Frontal cortex (tissue), 3 donors: ENCODE measurements at regions not wholly inside any gene's neighbourhood (a gene's known extent, or its start where the extent isn't known, plus 50 kb on each side); places are given as distances from the start of the nearest gene placed in this dataset.
"Not testable (repeated sequence)": the region's sequence is repeated elsewhere in the genome, so short reads cannot be mapped to it uniquely, and the experiment has no call there.

Experiments
- DNase-seq, 2 donors: peaks; one replicate each; pipeline ENCODE4 v3.0.0; 2012; ENCODE audit warnings: low spot score in 2 of 2
- FAIRE-seq: peaks from 2 replicates; lab custom pipeline; 2012; peaks lifted over from hg19 to GRCh38; lab: Jason Lieb, UNC
- donor health status: control.
- donor health status: control.
- donor health status: control.

DNA sequence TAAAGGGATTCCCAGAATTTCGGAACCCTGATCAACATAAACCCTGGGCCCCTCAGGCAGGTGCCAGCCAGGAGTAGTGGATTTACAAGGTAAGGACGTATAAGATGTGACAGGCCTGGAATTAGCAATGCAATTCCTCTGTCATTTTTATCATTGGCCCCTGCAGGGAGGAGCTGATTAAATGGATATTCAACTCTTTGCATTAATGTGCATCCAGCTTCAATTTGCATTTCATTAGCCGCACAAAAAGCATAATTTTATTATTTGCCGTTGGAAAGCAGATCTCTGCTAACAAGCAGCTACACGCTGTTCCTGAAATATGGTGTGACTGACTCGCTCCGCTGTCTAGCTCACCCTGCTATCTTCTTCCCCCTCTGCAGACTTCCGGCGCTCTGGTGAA, 195.8 kb downstream of the RPS24 start:
- FAIRE-seq, result no peak
- no peak for DNase-seq

DNA sequence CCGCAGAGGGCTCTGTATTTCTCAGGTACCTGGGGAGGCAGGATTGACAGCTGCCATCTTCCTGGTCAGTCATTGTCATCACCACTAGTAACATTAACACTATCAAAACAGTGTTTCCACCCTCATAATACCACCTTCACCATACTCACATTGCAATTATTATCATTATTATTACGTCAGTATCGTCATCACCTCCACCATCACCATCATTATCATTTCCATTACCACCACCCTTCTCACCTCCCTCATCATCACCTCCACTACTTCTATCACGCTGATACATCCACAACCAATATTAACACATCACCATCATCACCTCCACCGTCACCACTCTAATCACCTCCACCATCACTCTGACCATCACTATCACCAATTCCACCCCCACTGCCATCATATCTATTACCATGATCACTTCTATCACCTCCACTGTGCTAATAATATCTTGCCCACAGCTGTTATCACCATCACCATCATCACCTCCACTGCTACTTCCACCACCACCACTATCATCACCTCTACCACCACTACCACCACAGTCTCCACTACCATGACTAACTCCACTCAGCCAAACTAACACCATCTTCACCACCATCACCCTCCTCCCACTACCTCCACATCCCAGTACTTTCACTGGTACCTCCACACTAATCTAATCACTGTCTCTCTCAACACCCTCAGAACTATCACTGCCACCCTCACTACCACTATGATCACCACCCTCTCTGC, 196.4 kb downstream of the RPS24 start:
- DNase-seq, result no peak
- no peak for FAIRE-seq

DNA sequence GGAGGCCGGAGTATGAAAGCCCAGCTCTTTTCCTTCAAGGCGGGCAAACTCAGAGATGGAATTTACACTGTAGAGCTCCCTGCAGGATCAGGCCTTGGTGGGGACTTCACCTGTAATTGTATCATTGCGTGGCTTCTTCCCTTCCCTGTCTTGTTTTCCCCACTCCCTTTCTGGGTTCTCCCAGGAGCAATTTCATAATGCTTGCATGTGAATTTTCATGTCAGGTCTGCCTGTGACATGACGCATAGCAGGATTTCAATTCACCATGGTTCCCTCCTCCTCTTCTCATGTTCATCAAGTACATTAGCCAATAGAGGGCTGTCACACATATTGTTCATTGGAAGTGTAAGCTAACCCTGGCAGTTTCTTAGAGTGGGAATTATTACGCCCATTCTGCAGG, 197.7 kb downstream of the RPS24 start:
- DNase-seq, result no peak
- no peak for FAIRE-seq

DNA sequence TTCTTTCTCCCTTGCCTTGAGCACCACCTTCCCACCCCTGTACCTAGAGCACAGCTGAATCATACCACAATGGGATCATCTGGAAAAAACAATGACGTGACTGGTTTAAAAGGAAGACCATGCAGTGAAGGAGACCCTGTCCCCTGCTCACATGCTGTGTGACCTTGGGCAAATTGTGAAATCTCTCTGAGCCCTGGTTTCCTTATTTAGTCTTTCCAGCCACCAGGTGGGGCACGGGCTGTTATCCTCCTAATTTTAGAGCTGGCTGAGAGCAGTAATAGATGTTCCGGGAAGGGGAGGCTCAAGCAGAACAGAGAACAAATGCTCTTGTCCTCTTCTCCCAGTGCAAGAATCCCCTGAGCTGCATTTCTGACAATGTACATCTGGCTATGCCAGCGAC, 198.3 kb downstream of the RPS24 start:
- FAIRE-seq (no peak), DNase-seq (no peak)

DNA sequence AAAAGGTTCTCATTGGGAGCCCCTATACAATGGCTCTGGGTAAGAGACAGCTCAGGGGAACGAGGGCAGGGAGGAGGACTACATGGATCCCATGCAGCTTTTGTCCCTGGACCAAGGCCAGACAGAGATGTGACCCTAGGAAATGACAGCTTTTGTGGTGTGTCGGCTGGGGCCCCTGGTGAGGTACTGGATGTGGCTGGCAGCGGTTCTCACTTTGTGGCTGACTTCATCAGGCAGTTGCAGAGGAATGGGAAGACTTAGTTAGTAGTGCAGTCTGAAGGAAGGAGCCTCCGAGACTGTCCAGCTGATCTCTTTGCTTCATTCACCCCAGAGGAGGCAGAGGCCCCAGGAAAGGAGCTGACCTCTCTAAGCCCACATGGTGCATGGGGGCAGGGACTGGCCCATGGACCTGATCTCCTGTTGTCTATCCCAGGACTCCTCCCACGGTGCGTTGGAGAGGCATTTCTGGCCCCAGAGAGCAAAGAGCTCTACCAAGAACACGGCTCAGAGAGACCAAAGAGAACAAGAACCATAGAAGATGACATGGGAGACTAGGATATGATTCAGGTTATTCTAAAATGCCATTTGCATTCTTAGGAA, 202.9 kb downstream of the RPS24 start:
- DNase-seq (no peak), FAIRE-seq (no peak)

DNA sequence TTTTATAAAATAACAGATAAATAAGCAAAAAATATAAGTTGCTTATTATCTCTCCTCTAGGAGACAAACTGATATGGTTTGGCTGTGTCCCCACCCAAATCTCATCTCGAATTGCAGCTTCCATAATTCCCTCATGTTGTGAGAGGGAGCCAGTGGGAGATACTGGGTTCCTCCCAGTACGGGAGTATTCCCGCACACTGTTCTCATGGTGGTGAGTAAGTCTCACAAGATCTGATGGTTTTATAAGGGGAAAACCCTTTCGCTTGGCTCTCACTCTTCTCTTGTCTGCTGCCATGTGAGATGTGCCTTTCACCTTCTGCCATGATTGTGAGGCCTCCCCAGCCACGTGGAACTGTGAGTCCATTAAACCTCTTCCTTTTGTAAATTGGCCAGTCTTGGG, 204.3 kb downstream of the RPS24 start:
- not testable (repeated sequence) for FAIRE-seq, DNase-seq

DNA sequence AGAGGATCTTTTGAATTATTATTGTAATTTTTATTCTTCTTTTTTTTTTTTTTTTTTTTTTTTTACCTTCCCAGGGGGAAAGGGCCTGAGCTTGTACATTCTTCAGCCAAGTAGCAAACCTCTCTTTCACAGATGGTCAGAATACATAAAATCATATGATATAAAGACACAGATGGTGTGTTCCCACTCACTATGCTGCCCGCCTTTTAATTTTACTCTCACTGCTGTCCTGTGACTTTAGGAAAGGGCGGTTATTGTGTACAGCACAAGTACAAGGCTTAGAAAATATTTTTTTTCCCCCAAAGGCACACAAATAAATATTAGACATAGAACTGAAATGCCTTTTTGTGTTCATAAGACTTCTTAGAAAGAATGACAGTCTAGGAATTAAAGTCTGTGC, 213.6 kb downstream of the RPS24 start:
- no peak for DNase-seq
- FAIRE-seq, result no peak

DNA sequence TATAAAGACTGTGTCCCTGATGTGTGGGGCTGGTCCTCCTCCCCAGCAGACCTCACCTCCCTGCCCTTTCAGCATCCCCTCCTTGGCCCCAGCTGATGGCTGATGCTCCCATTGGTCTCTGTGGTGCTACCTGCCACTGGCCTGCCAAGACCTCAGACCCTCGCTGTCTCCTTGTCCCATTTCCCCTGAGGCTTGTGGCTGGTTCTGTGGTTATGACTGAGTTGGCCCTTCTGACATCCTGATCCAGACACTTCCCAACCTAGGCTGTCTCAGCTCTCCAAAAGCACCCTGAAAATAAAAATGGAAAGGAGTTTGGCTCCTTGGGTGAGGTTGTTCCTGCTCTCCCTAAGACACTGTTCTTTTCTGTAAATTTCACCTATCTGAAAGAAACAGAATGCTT, 214.2 kb downstream of the RPS24 start:
- FAIRE-seq, result no peak

DNA sequence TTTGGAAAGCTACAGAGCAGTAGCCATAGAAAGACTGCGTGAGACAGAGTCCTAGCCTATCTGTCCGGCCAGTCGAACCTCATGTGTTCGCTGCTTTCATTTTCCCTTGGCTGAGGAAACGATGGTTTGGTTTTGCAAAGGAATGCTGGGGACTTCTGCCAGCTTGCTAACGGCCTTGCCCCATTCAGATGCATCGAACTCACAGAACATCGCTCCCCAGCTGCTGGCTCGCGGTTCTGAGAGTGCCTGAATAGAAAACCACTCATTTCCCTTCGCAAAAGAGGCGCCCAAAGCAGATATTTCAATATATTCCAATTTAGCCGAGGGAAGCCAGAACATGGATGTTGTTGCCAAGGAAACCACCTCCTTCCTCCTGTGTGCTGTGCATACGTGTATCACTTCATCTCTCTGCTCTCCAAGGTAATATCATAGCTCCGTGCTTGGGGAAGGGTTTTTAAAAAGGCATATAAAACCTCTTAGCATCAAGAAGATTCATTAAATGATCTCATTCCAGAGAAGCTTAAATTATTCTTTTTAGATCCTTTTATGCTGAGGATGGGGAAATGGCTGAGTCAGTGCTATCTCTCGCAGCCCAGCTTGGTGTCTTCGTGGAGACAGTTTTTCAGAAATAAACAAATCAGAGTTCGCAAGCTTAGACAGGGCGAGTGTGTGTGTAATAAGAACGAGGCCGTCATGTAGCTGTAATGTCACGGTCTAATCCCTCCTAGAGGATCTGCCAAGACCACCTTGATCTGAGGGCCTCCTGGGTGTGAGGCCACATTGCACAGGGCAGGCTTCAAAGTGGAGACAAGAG, 215.2 kb downstream of the RPS24 start:
- peak in 1 of 2 donors; percentile 26 for DNase-seq
- no peak for FAIRE-seq

More for the DNA sequence above, 214.2 kb downstream of the RPS24 start:
- no peak for DNase-seq

DNA sequence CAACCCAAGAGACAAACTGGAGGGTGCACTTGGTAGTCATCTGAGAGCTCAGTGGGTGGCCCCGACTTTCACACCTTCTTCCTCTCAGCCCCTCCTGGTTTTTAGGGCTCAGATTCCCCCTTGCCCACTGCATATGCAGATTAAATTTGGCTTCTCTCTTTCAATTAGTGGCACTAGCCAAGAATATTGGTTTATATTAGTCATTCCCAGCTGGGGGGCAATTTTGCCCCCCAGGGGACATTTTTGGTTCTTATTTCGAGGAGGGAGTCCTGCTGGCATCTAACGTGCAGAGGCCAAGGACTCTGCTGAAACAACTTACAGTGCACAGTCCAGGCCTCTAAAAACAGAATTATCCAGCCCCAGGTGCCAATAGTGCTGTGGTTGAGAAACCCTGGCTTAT, 216.0 kb downstream of the RPS24 start:
- FAIRE-seq, result no peak
- no peak for DNase-seq

DNA sequence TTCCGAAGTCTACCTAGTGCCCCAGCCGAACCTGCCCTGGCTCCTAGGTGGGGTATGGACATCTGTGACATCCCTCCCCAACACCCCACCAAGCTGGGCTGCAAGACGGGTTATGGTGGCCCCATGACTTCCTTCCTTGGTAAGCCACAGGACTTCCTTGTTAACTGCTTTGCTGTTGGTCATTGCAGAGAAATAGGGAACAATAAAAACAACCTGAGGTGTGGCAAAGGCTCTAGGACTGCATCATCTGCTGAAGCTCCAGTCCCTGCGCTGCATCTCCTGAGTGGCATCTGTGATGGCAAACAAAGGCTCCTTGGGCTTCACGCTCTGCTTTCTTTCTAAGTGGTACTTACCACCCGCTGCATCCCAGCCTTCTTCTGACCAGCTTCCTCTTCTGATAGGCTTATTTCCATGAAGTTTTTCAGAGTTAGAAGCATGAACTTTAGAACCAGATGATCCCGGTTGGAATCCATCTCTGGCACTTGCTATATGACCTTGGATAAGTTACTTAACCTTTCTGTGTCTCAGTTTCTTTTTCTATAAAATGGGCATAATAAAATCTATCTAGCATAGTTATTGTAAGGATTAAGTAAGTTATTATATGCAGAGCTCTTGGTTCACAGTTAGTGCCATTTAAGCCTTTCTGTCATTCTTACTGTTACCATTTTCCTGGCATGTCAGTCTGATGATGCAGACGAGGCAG, 216.8 kb downstream of the RPS24 start:
- no peak for FAIRE-seq
- no peak for DNase-seq

DNA sequence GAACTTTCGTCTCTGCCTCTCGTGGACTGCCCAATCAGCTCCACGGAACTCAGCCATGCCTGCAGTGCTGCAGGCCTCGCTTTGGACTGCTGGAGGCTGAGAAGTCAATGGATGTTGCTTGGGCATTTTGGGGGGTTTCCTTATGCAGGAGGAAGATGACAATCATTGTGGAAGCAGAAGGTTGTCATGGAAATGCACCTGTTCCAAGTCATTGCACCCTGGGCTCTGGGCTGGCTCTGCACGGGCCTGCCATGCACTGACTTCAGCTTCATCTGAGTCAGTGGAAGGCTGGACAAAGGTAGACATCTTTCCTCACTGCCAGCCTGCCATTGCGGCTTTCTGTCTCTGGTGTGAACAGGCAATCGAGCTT, 217.3 kb downstream of the RPS24 start:
- FAIRE-seq, result no peak

DNA sequence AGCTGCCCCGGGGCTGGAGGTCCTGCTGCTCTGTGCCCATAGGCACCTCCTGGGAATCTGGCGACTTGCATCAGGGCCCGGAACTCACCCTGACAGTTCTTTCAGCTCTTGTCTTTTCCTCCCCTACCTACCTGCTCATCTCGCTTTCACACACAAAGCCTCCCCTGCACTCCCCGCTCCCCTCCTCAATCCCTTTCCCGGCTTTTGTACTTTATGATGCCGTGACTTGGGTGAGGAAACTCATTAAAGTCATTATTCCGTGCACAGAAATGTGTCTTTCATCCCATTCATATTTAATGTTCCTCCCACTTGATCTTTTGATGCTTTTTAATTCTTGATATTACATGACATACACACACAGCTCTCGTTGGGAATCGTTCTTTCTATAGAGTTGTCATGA, 218.6 kb downstream of the RPS24 start:
- no peak for DNase-seq
- FAIRE-seq, result no peak

More for the DNA sequence above, 217.3 kb downstream of the RPS24 start:
- no peak for DNase-seq

DNA sequence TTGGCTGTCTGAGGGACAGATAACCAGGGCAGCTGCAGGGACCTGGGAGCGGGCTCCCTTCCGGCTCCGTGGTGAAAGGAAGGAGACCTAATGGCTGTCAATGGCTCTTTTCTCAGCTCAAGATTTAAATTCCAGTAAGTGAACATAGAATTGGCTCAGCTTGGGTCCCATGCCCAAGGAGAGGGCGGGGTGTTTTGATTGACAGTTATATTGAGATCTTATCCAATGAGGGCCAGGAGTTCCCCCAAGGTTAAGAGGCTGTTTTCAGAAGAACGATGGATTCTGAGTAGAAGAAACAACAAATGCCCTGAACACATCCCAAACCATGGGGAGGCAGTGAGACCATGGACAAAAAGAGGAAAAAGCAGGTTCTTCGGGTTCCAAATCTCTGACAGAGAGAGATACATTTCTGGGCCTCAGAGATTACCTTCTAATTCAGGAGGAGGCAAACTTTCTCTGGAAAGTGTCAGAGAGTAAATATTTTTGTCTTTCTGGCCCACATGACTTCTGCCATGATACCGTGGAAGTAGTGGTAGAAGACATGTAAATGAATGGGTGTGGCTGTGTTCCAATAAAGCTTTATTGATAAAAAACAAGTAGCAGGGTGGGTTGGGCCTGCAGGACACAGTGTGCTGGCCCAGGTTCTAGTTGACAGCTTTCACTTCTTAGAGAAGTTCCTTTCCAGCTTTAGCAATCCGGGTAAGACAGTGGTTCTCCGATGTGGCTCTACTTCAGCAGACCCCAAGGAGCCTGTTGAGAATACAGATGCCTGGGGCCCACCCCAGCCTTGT, 219.6 kb downstream of the RPS24 start:
- DNase-seq, result no peak
- no peak for FAIRE-seq

DNA sequence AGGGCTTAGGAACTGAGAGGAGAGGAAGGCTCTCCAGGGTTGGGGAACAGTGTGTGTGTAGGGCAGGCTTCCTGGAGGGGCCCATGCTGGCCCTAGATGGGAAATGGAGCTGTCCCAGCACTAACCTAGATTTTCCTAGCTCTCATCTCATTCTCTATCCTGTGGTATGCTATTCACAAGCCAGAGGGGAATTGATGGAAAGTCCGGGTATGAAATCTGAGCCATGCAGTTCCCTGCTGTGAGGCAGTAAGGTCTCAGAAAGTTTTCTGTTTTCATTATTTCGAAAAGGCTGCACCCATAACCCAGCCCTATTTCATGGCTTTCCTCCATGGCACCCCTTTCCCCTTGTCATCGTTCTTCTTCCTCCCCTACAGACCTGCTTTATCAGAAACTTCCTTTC, 220.3 kb downstream of the RPS24 start:
- FAIRE-seq (no peak), DNase-seq (no peak)

DNA sequence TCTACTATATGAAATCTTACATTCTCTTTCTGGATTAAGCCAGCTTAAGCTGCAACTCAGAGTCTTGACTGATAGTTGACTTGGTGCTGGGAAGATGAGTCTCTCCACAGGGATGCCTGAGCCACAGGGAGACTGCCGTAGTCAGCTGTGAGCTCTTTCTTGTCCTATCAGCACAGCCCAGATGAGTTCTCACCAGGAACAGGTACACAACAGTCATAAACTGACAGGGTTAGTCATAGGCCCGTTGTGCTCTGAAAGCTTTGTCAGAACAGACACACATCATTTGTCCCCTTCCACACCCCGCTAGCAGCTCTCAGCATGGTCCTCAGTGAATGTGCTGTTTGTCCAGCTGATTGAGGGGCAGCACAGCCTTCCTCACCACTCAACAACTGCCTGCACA, 221.6 kb downstream of the RPS24 start:
- FAIRE-seq, result no peak
- DNase-seq, result no peak

DNA sequence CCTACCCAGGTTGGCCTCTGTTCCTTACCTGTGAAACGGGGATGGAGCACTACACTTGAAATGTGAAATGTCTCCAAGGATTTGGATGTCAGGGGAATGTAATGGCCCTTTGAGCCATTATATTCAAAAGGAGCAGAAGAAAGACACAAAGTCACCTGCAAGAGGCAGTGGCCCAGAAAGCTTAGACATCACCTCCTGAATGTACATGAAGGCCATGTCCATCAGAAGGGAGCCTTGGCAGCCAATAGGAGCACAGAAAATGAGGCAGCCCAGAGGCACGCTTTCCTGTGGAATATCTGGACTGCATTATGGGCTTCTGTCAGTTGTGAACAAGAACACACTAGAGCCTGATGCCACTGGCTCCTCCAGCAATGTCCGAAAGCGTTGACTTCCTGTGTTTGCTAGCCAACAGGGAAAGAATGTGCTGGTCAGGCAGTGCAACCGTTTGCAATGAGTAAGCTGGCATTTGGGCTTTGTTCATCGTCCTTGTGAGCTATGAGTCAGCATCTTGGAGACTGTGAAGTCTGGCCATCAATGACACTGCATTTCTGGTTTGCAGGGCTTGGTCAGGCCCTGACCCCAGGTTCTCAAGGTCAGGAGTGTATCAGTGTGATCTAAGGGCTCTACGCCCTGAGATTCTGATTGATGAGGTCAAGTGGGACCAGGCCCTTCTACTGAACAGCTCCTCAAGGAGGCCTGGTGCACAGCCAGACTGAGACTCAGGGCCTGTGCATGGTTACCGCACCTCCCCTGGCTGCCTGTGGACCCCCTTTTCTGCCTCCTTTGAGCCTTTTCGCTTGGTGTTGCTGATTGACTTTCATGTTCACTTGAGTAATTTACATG, 222.4 kb downstream of the RPS24 start:
- DNase-seq (peak in 1 of 2 donors; percentile 34), FAIRE-seq (no peak)

DNA sequence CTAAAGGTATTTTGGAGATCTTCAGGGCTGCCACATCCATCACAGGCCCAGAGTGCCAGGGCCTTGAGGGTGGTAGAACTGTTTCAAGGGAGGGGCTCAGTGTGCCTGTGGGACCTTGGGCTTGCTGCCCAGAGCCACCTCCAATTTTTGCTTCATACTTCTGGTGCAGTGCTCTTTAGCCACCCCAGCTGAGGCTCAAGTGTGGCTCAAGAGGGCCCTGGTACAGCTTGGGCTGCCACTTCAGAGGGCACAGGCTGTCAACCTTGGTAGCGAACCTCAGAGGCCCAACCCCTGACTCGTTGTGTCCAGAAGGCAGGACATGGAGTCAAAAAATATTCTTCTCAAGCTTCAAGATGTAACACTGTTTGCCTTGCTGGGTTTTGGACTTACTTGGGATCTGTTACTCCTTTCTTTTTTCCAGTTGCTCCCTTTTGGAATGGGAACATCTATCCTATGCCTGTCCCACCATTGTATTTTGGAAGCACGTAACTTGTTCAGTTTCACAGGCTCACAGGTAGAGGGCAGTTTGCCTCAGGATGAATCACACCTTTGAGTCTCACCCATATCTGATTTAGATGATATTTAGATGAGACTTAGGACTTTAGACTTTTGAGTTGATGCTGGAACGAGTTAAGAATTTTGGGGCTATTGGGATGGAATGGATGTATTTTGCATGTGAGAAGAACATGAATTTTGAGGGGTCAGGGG, 224.8 kb downstream of the RPS24 start:
- DNase-seq (no peak), FAIRE-seq (no peak)
